C4-2B (cell line): ENCODE measurements at regions not wholly inside any gene's neighbourhood (a gene's known extent, or its start where the extent isn't known, plus 50 kb on each side); places are given as distances from the start of the nearest gene placed in this dataset.

ENCODE experiments used
- ZFX ChIP-seq: fragments of 450-650 bp; IDR thresholded peaks from 2 replicates; pipeline ENCODE4 v1.6.1; 2017
- TF ChIP-seq, protein P1 (sequence below): fragments of 450-650 bp; conservative IDR thresholded peaks from 2 replicates; pipeline ENCODE4 v1.5.1; 2017; ENCODE audit warnings: mild to moderate bottlenecking

DNA sequence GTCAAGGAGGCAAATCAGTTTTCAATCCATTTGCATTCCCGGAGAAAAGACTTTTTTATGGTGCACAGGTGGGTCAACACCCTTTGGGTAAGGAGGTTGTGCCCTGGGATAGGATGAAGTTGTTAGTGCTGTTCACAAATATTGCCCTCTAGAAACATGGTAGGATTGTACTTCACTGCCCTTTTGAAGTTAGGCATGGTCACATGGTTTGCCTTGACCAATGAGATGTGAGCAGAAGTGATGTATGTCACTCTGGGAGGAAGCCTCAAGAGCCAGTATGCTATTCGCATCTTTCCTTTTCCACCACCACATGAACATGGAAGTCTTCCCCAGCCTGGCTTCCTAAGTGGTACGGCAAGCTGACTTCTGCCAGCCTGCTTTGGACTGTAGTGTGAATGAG, 182.7 kb downstream of the TMX1 start:
- TF ChIP-seq, protein P1, sequence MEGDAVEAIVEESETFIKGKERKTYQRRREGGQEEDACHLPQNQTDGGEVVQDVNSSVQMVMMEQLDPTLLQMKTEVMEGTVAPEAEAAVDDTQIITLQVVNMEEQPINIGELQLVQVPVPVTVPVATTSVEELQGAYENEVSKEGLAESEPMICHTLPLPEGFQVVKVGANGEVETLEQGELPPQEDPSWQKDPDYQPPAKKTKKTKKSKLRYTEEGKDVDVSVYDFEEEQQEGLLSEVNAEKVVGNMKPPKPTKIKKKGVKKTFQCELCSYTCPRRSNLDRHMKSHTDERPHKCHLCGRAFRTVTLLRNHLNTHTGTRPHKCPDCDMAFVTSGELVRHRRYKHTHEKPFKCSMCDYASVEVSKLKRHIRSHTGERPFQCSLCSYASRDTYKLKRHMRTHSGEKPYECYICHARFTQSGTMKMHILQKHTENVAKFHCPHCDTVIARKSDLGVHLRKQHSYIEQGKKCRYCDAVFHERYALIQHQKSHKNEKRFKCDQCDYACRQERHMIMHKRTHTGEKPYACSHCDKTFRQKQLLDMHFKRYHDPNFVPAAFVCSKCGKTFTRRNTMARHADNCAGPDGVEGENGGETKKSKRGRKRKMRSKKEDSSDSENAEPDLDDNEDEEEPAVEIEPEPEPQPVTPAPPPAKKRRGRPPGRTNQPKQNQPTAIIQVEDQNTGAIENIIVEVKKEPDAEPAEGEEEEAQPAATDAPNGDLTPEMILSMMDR = no peak
- TF ChIP-seq ZFX = no peak
